ENCODE measurements at regions not wholly inside any gene's neighbourhood (a gene's known extent, or its start where the extent isn't known, plus 50 kb on each side); places are given as distances from the start of the nearest gene placed in this dataset.

GRCh38 chr5:164237486-164237885, 732.1 kb downstream of the MAT2B start:
- no peak for TF ChIP-seq CTCF (IDR thresholded peaks at IDR 0.05; ENCODE audit: extremely low read depth in 1 of 2, insufficient read depth in 1 of 2, low read depth in 1 of 2, low read length in 2 of 2)
- TF ChIP-seq EZH2 (IDR thresholded peaks at IDR 0.05; ENCODE audit: borderline replicate concordance, low read depth, low read length, severe bottlenecking), result no peak
- no peak for TF ChIP-seq POLR2A (IDR thresholded peaks at IDR 0.05; ENCODE audit: low read depth, low read length)

Measured in endothelial cell of umbilical vein (primary cell).